Esophagus (tissue), 2 donors: ENCODE measurements at regions not wholly inside any gene's neighbourhood (a gene's known extent, or its start where the extent isn't known, plus 50 kb on each side); places are given as distances from the start of the nearest gene placed in this dataset.
A peak's percentile ranks its signal among the peaks of the same experiment; 100 is the strongest.
"Not testable (repeated sequence)": the region's sequence is repeated elsewhere in the genome, so short reads cannot be mapped to it uniquely, and the experiment has no call there.

Source experiments
- H3K27ac ChIP-seq, 2 donors: one replicate each; pipeline ENCODE4 v1.5.1; 2013; ENCODE audit warnings: low read depth in 2 of 2, mild to moderate bottlenecking in 2 of 2, inconsistent platforms in 1 of 2, low read length in 1 of 2, moderate library complexity in 1 of 2
- H3K27me3 ChIP-seq, 2 donors: one replicate each; pipeline ENCODE4 v1.6.1; 2013; ENCODE audit warnings: low read length in 2 of 2, control low read depth in 1 of 2, mild to moderate bottlenecking in 1 of 2; ENCODE audit not compliant: insufficient read depth in 2 of 2, control insufficient read depth in 1 of 2
- H3K36me3 ChIP-seq, 2 donors: one replicate each; pipeline ENCODE4 v1.6.1; 2013; ENCODE audit warnings: low read length in 1 of 2; ENCODE audit not compliant: control insufficient read depth in 2 of 2, insufficient read depth in 2 of 2
- H3K4me1 ChIP-seq, 2 donors: one replicate each; pipeline ENCODE4 v1.6.1; 2013; ENCODE audit warnings: low read length in 1 of 2; ENCODE audit not compliant: control insufficient read depth in 2 of 2, insufficient read depth in 2 of 2
- H3K4me3 ChIP-seq, 2 donors: one replicate each; pipeline ENCODE4 v1.5.1; 2013; ENCODE audit warnings: low read length in 2 of 2, mild to moderate bottlenecking in 2 of 2, low read depth in 1 of 2, moderate library complexity in 1 of 2
- H3K9me3 ChIP-seq, 2 donors: one replicate each; pipeline ENCODE4 v1.6.1; 2013; ENCODE audit warnings: mild to moderate bottlenecking in 2 of 2, low read depth in 1 of 2, low read length in 1 of 2, moderate library complexity in 1 of 2; ENCODE audit not compliant: control insufficient read depth in 2 of 2, insufficient read depth in 1 of 2
- WGBS, 2 donors: extraction: QIAGEN DNeasy Blood & Tissue Kit; methylation state at CpG; one replicate each; pipeline ENCODE4 v1.1.7; 2013; 5-methylcytosine and 5-hydroxymethylcytosine counted together
- donor health status: healthy with polysubstance abuse.
- donor health status: Bipolar disorder and iron deficiency.

DNA sequence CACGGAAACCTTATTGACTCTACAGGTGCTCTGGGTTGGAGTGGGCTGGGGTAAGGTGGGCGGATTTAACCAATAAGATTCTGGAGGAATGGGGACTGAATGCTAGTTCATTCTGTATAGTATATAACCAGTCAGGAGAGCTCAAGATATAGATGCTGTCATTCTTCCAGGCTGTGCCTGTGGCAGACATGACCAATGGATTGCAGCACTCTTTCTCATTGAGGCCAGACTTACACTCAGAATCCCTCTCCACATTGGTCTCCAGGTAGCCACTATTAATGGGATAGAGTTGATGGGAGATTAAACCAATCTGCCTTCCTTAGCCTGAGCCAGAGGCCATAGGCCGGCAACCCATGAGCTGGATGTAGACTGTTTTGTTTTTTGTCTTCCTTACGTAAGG lies 82.8 kb upstream of the MEF2A start:
- Histone ChIP-seq H3K27ac (no peak overlapping the region), H3K4me1 (peaks cover 0 to 15% of the 10 kb centered on the region in 2 donors), H3K4me3 (no peak overlapping the region), H3K27me3 (no peaks in the 10 kb centered on the region), H3K36me3 (no peaks in the 10 kb centered on the region), H3K9me3 (no peaks in the 10 kb centered on the region)
- WGBS, 2 donors, result 93 to 94% methylated on average over 4 of the region's 4 CpGs

DNA sequence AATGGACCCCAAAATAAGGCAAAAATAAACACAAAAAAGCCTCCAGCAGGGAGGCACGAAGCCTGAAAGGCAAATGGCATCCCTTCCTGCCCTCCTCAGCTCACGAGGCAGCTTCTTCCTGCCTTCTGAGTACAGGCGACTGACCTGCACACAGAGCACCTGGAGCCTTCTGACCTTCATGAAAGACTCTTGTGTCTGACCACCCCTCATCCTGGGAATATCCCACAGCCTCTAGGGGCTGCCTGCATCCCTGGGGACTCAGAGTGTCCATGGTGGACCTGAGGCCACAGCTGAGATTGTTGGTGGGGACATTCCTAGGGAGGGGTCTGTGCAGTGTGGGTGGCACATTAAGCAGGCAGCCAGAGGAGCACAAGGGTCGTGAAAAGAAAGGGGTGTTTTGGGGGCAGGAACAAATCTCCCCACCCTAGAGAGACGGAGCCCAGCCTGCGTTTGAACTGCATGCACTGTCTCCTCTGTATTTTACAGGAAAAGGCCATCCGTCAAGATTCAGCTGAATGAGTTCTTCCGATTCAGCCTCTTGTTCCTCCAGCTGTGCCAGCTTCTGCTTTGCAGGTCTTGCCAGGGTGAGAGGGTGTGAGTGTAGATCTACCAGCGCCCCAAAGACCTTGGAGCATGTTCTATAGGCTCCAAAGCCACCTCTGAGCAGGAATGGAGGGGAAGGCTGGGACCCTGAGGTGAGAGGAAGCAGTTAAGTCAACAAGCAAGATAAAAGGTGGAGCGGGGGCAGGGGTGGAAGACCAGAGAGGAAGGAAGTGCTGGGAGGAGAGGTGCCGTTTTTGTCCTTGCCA lies 80.4 kb upstream of the MEF2A start:
- peak overlapping the region; percentile 58 to 80 for H3K27ac ChIP-seq
- H3K36me3 ChIP-seq, result no peaks in the 10 kb centered on the region
- peaks cover 0 to 15% of the 10 kb centered on the region in 2 donors for H3K4me1 ChIP-seq
- WGBS, 2 donors, result 43 to 47% methylated on average over 11 of the region's 11 CpGs
- H3K9me3 ChIP-seq, result no peaks in the 10 kb centered on the region
- no peak overlapping the region for H3K4me3 ChIP-seq
- H3K27me3 ChIP-seq, result no peaks in the 10 kb centered on the region

DNA sequence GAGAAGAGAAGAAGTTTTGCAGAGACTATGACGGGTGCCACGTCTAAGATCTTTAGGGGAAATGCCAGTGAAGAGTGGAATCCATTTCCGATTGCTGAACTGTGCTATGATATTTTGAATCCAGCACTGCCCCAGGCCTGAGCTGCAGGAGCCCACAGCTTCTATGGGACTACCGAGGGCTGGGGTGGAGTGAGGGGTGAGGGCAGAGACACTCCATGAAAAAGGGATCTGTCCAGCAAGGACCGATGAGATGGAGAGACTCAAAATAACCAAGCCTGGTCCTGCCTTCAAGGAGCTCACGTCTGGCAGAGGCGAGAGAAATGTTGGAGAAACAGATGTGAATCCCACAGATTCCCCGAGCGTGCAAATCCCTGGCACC lies 79.8 kb upstream of the MEF2A start:
- 14 to 19% methylated on average over 9 of the region's 9 CpGs for WGBS, 2 donors

DNA sequence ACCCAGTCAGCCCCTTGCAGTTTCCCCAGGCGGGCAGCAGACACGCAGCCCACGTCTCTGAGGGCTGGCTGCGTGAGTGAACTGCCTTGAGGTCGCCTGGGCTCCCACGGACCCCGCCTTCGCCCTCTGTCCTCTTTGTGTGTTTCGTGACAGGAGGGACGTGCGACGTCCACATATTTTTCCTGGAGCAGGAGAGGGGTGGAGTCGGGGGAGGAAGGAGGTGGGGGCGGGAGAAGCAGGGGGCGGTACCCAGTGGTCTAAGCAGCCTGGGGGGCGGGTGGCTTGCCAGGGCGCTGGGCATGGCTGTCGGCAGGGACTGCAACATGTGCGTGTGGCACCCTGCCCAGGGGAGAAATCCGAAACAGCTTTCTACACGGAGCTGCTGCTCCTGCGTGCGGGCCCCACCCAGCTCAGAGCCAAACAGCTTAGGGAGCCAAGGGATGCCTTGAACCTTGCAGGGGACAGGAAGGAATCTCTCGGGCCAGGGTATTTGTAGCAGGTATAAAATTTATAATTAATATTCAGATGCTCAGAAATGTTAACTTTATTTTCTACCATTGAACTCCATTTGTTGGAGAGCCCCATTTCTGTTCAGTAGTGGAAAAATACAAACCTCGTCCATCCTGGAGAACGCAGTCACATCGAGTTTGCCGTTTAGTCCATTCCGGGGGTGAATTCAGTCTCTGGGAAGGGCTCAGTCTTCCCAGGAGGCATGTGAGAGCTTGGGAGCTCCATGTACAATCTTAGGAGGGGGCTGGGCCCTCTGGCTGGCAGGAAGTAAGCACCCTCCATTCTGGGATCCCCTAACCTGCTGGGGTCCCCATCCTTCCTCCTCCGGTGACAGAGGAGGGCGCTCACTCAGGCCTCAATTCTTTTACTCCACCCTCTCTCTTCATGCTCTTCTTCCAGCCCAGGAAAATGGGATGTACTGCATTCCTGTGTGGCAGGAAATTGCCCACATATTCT lies 79.1 kb upstream of the MEF2A start:
- Histone ChIP-seq H3K27ac (peak overlapping the region; percentile 58 to 81), H3K9me3 (no peaks in the 10 kb centered on the region), H3K27me3 (no peaks in the 10 kb centered on the region), H3K4me3 (peak overlapping the region; percentile 20 to 42), H3K4me1 (peaks cover 0 to 15% of the 10 kb centered on the region in 2 donors), H3K36me3 (no peaks in the 10 kb centered on the region)
- 6 to 7% methylated on average over 31 of the region's 31 CpGs for WGBS, 2 donors

More for the DNA sequence above, 79.8 kb upstream of the MEF2A start:
- Histone ChIP-seq H3K27ac (peak overlapping the region; percentile 58 to 80), H3K4me1 (peaks cover 0 to 15% of the 10 kb centered on the region in 2 donors), H3K9me3 (no peaks in the 10 kb centered on the region), H3K27me3 (no peaks in the 10 kb centered on the region), H3K36me3 (no peaks in the 10 kb centered on the region), H3K4me3 (peak overlapping the region in 1 of 2 donors; percentile 42)

- Histone ChIP-seq H3K27me3 (no peaks in the 10 kb centered on the region), H3K4me3 (no peak overlapping the region), H3K4me1 (peaks cover 0 to 15% of the 10 kb centered on the region in 2 donors), H3K9me3 (no peaks in the 10 kb centered on the region), H3K27ac (peak overlapping the region in 1 of 2 donors; percentile 58), H3K36me3 (no peaks in the 10 kb centered on the region)
- 85 to 94% methylated on average over 5 of the region's 5 CpGs for WGBS, 2 donors
Measured at GRCh38 chr15:99487337-99487730, 78.5 kb upstream of the MEF2A start.

- Histone ChIP-seq H3K4me1 (peaks cover 0 to 2% of the 10 kb centered on the region in 2 donors), H3K9me3 (no peaks in the 10 kb centered on the region), H3K27me3 (no peaks in the 10 kb centered on the region), H3K27ac (no peak overlapping the region), H3K36me3 (no peaks in the 10 kb centered on the region), H3K4me3 (no peak overlapping the region)
- 92 to 95% methylated on average over 6 of the region's 6 CpGs for WGBS, 2 donors
Measured at GRCh38 chr15:99492275-99492674, 73.5 kb upstream of the MEF2A start.

- H3K27me3 ChIP-seq, result no peaks in the 10 kb centered on the region
- H3K27ac ChIP-seq, result no peak overlapping the region
- no peaks in the 10 kb centered on the region for H3K9me3 ChIP-seq
- no peaks in the 10 kb centered on the region for H3K36me3 ChIP-seq
- 94 to 96% methylated on average over 10 of the region's 10 CpGs for WGBS, 2 donors
- no peak overlapping the region for H3K4me3 ChIP-seq
- no peaks in the 10 kb centered on the region for H3K4me1 ChIP-seq
Measured at GRCh38 chr15:99492716-99493115, 73.1 kb upstream of the MEF2A start.

- Histone ChIP-seq H3K9me3 (no peaks in the 10 kb centered on the region), H3K4me1 (no peaks in the 10 kb centered on the region), H3K36me3 (no peaks in the 10 kb centered on the region), H3K27me3 (no peaks in the 10 kb centered on the region), H3K27ac (no peak overlapping the region), H3K4me3 (no peak overlapping the region)
- WGBS, 2 donors, result 93 to 94% methylated on average over 11 of the region's 11 CpGs
Measured at GRCh38 chr15:99493461-99493860, 72.3 kb upstream of the MEF2A start.

- H3K27ac ChIP-seq, H3K4me1 ChIP-seq, H3K4me3 ChIP-seq, H3K36me3 ChIP-seq, H3K9me3 ChIP-seq, H3K27me3 ChIP-seq: not testable (repeated sequence)
- 92 to 96% methylated on average over 24 to 40 of the region's 40 CpGs for WGBS, 2 donors
Measured at GRCh38 chr15:99494536-99495233, 71.1 kb upstream of the MEF2A start.
